GM12865 (cell line): ENCODE measurements at regions not wholly inside any gene's neighbourhood (a gene's known extent, or its start where the extent isn't known, plus 50 kb on each side); places are given as distances from the start of the nearest gene placed in this dataset.

Experiments used
- DNase-seq: peaks from one replicate; pipeline ENCODE4 v3.0.0; 2010; ENCODE audit warnings: low read depth
- H3K4me3 ChIP-seq: 2 replicates; pipeline ENCODE4 v1.5.1; 2011; ENCODE audit warnings: mild to moderate bottlenecking, low read depth, low read length, control low read depth
- CTCF ChIP-seq: IDR thresholded peaks from 2 replicates; pipeline ENCODE4 v1.5.1; 2011; ENCODE audit warnings: low read length, control low read depth, low read depth, inconsistent platforms; ENCODE audit not compliant: insufficient read depth; ENCODE audit errors: missing control alignments

DNA sequence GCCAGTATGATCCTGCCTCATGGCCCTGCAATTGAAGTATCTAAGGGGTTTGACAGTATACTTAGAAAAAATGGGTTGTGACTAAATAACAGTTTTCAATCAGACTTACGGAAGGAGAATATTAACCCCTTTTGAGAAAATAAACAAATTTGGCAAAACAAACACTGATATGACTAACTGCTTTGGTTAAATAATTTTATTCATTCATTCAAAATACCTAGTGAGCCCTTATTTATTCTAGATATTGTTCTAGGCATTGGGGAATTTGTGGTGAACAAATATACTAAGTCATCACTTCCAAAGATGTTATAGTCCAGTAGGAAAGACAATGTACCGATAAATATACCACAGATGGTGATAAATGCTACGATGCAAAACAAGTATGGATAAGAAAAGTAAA lies 358.7 kb downstream of the TGFB2 start:
- DNase-seq = no peak
- no peak for TF ChIP-seq CTCF

GRCh38 chr1:218705391-218705790 lies 360.3 kb downstream of the TGFB2 start:
- no peak for TF ChIP-seq CTCF
- DNase-seq = no peak
- H3K4me3 ChIP-seq = no peak overlapping the region

More for the DNA sequence above, 358.7 kb downstream of the TGFB2 start:
- no peak overlapping the region for H3K4me3 ChIP-seq

DNA sequence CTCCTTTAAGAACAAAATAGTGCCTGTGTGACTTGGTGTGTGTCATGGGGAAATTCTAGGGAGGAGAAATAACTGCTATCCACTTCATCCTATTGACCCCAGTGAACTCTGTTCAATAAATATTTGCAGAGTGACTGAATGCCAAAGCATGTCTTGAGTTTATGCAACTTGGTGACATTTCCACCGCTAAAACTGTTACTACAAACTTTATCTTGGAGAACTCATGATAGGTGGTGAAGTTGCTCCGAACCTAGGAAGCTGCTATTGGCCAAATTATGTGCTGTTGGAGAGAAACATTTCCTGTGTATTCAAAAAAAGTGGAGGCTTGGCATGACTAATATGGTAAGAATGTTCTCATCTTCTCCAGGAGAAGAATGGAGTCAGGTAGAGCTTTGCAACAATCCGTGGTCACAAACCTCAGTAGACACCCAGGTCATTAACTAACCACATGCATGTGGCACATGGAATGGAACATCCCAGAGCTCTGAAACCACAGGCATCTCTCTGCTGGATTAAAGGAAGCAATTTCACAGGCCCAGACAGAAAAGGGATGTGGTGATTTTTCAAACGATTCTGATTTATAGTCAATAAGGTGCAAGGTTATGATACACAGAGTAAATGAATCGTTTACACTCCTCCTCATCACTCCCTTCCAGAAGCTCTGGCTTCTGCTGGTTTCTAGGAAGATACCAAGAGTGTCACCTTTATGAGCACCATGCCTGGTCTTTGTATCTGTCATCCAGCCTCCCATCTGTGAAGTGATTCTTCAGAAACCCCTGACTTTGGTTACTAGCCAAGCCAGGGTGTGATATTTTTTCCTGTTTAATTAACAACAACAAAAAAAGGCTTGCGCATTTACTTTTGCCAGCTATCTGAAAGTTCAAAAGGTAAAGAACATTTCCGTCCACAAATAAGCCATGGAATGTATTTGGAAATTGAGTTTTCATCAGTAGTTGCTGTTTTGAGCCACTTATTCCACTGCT lies 361.1 kb downstream of the TGFB2 start:
- DNase-seq = no peak
- no peak overlapping the region for H3K4me3 ChIP-seq
- TF ChIP-seq CTCF = no peak

DNA sequence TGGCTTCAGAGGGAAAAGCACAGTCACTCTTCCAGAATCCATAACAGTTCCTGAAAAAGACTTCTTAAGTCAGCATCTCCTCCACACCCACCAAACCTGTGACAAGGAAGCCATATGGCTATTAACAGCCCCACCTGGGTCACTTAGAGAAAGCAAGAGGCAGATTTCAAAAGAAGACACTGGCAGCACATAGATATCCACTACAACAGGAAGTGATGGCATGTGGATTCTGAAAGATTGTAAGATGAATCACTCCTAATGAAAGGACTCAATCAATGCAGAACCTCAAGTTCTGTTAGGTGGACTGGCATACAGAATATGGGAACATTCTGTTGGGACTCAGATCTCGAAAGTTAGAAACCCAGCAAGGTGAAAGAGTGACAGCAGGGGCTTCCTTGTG lies 365.9 kb downstream of the TGFB2 start:
- H3K4me3 ChIP-seq = no peak overlapping the region
- no peak for DNase-seq
- TF ChIP-seq CTCF = no peak

DNA sequence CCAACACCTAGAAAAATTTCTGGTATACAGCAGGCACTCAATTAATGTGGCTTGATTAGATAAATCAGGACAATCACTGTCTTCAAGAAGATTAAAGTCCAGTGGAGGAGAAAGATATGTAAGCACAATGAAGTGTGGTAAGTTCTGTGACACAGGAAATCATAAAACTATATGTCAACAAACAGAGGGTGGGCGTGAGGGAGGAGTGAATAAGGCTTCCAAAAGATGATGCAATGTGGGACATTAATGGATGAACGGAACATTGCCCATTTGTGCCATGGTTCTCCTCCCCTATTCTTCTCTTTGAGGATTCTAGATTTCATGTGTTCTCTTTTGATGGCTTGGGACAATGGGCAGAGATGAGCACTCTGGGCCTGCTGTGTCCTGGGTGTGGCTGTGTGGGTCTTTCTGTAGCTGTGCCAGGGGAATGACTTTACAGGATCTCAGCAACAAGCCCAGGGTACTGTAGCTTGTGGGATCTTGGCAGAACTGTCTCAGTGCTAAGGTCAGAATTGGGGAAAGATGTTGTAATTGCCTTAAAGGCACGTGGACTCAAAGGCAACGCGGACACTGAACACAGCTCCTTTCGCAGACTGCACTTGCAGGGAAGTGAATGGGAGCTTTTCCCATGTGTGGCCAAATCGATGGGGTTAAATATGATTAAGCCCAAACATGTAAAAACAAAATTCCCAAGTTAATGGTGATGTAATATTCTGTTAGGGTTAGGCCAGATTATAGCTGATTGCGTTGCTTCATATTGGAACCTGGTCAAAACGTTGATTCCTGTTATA lies 366.9 kb downstream of the TGFB2 start:
- DNase-seq = no peak
- no peak for TF ChIP-seq CTCF
- H3K4me3 ChIP-seq = no peak overlapping the region

- TF ChIP-seq CTCF = no peak
- no peak for DNase-seq
- H3K4me3 ChIP-seq = no peak overlapping the region
These were observed 367.5 kb downstream of the TGFB2 start for GRCh38 chr1:218712677-218713076.
